ENCODE measurements at regions not wholly inside any gene's neighbourhood (a gene's known extent, or its start where the extent isn't known, plus 50 kb on each side); places are given as distances from the start of the nearest gene placed in this dataset.

DNA sequence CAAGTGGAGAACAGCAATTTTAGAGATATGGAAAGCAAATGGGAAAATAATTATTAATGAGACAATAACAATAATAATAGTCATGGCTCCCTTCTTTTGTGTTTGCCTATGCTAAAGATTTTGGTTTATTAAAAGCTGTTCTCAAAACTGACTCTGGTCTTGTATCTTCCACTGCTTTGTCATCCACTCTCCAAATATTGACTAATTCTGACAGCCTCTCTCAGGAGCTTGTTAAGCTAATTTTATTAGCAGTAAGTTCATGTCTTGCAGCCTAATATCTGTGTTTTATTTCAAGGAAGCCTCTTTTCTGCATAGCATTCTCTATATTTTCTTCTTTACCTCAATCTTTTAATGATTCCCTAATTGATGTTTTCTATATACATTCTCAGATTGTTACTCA is 1419.8 kb downstream of the ARAP2 start:
- TF ChIP-seq, protein P1, sequence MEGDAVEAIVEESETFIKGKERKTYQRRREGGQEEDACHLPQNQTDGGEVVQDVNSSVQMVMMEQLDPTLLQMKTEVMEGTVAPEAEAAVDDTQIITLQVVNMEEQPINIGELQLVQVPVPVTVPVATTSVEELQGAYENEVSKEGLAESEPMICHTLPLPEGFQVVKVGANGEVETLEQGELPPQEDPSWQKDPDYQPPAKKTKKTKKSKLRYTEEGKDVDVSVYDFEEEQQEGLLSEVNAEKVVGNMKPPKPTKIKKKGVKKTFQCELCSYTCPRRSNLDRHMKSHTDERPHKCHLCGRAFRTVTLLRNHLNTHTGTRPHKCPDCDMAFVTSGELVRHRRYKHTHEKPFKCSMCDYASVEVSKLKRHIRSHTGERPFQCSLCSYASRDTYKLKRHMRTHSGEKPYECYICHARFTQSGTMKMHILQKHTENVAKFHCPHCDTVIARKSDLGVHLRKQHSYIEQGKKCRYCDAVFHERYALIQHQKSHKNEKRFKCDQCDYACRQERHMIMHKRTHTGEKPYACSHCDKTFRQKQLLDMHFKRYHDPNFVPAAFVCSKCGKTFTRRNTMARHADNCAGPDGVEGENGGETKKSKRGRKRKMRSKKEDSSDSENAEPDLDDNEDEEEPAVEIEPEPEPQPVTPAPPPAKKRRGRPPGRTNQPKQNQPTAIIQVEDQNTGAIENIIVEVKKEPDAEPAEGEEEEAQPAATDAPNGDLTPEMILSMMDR (conservative IDR thresholded peaks at IDR 0.05; ENCODE audit: low read depth, low read length): no peak
- TF ChIP-seq EZH2 (IDR thresholded peaks at IDR 0.05; ENCODE audit: low read length, unreplicated experiment) (no peak), EZH2phosphoT487 (IDR thresholded peaks at IDR 0.05; ENCODE audit: borderline replicate concordance, low read length) (no peak)
